Body of pancreas (tissue), 4 donors: ENCODE measurements at regions not wholly inside any gene's neighbourhood (a gene's known extent, or its start where the extent isn't known, plus 50 kb on each side); places are given as distances from the start of the nearest gene placed in this dataset.

Experiments
- ATAC-seq: fragments of 150-250 bp; one replicate; pipeline ENCODE4 v1.9.1; 2016
- DNase-seq, 4 donors: peaks; one replicate each; pipeline ENCODE4 v3.0.0-alpha.2; 2019
- H3K27ac ChIP-seq, 4 donors: fragments of 200-600 bp; sonication (generic); 1 replicate in 3 of 4; 2 replicates in 1 of 4; pipeline versions ENCODE4 v1.5.1 to v1.6.1; 2016 to 2019; ENCODE audit warnings: mild to moderate bottlenecking in 1 of 4, mixed read lengths in 1 of 4, moderate library complexity in 1 of 4
- H3K27me3 ChIP-seq, 2 donors: fragments of 200-600 bp; sonication (generic); one replicate each; pipeline ENCODE4 v1.6.0; 2016; ENCODE audit warnings: mild to moderate bottlenecking in 1 of 2
- H3K36me3 ChIP-seq, 2 donors: fragments of 200-600 bp; sonication (generic); replicated peaks in 1 of 2; 2 replicates each; pipeline ENCODE4 v1.5.1; 2016; ENCODE audit warnings: low read depth in 2 of 2; ENCODE audit not compliant: insufficient read depth in 1 of 2
- H3K4me1 ChIP-seq: fragments of 200-600 bp; sonication (generic); one replicate; pipeline ENCODE4 v1.6.0; 2016
- H3K4me3 ChIP-seq, 2 donors: fragments of 200-600 bp; sonication (generic); 1 replicate in 1 of 2; 2 replicates in 1 of 2; pipeline ENCODE4 v1.5.1; 2016 to 2019
- H3K9me3 ChIP-seq, 3 donors: fragments of 200-600 bp; sonication (generic); 1 replicate in 2 of 3; 2 replicates in 1 of 3; pipeline ENCODE4 v1.5.1; 2016
- CTCF ChIP-seq, 7 experiments: fragments of 450-650 bp in 4 of 7; fragments of 200-600 bp in 3 of 7; sonication (generic) in 3 of 7; IDR thresholded peaks; one replicate each; pipeline ENCODE4 v1.5.1; 2016 to 2019; ENCODE audit warnings: antibody characterized with exemption in 7 of 7
- POLR2A ChIP-seq, 3 donors: fragments of 450-650 bp; IDR thresholded peaks; one replicate each; pipeline ENCODE4 v1.6.1; 2016; ENCODE audit warnings: antibody characterized with exemption in 3 of 3, mild to moderate bottlenecking in 2 of 3
- WGBS, 2 donors: methylation state at CpG; one replicate each; pipeline ENCODE4 v1.1.5; 2017; 5-methylcytosine and 5-hydroxymethylcytosine counted together
- intact Hi-C: fragments of 100-400 bp; cut with DNase I; formaldehyde crosslinking; loops from one replicate; pipeline ENCODE4 v1.15.1; 2023

GRCh38 chrX:95612350-95612749 lies 1072.3 kb upstream of the DIAPH2 start:
- no peaks in the 10 kb centered on the region for H3K4me1 ChIP-seq
- TF ChIP-seq CTCF (IDR thresholded peaks at IDR 0.05) = no peak
- no peak for TF ChIP-seq POLR2A (IDR thresholded peaks at IDR 0.05)
- H3K27ac ChIP-seq = no peak overlapping the region
- 46 to 56% methylated on average over 2 of the region's 2 CpGs for WGBS, 2 donors
- no peaks in the 10 kb centered on the region for H3K9me3 ChIP-seq
- intact Hi-C loops = no loop called here
- H3K36me3 ChIP-seq = no peaks in the 10 kb centered on the region
- no peaks in the 10 kb centered on the region for H3K27me3 ChIP-seq
- no peak overlapping the region for H3K4me3 ChIP-seq
- DNase-seq (no peak), ATAC-seq (no peak)

GRCh38 chrX:95622200-95622599 lies 1062.4 kb upstream of the DIAPH2 start:
- Histone ChIP-seq H3K27me3 (no peaks in the 10 kb centered on the region), H3K9me3 (no peaks in the 10 kb centered on the region), H3K36me3 (no peaks in the 10 kb centered on the region), H3K4me1 (no peaks in the 10 kb centered on the region), H3K27ac (no peak overlapping the region), H3K4me3 (no peak overlapping the region)
- ATAC-seq = no peak
- WGBS, 2 donors = 33 to 56% methylated on average over 5 of the region's 5 CpGs
- DNase-seq = no peak
- intact Hi-C loops = no loop called here
- TF ChIP-seq CTCF (IDR thresholded peaks at IDR 0.05) (no peak), POLR2A (IDR thresholded peaks at IDR 0.05) (no peak)

- Histone ChIP-seq H3K36me3 (no peaks in the 10 kb centered on the region), H3K4me1 (no peaks in the 10 kb centered on the region), H3K27ac (no peak overlapping the region), H3K4me3 (no peak overlapping the region), H3K27me3 (no peaks in the 10 kb centered on the region), H3K9me3 (no peaks in the 10 kb centered on the region)
- DNase-seq (no peak), ATAC-seq (no peak)
- TF ChIP-seq POLR2A (IDR thresholded peaks at IDR 0.05) (no peak), CTCF (IDR thresholded peaks at IDR 0.05) (no peak)
- 25 to 36% methylated on average over 1 of the region's 1 CpG for WGBS, 2 donors
- intact Hi-C loops = no loop called here
Observed at GRCh38 chrX:95626748-95627147, 1057.9 kb upstream of the DIAPH2 start.

- Histone ChIP-seq H3K4me3 (no peak overlapping the region), H3K36me3 (no peaks in the 10 kb centered on the region), H3K27ac (no peak overlapping the region), H3K4me1 (no peaks in the 10 kb centered on the region), H3K27me3 (no peaks in the 10 kb centered on the region), H3K9me3 (no peaks in the 10 kb centered on the region)
- no peak for ATAC-seq
- DNase-seq = no peak
- WGBS, 2 donors = 52 to 75% methylated on average over 1 of the region's 1 CpG
- intact Hi-C loops = no loop called here
- no peak for TF ChIP-seq POLR2A (IDR thresholded peaks at IDR 0.05)
- TF ChIP-seq CTCF (IDR thresholded peaks at IDR 0.05) = no peak
Observed at GRCh38 chrX:95628796-95629195, 1055.8 kb upstream of the DIAPH2 start.

- no peaks in the 10 kb centered on the region for H3K4me1 ChIP-seq
- ATAC-seq = no peak
- 56 to 73% methylated on average over 2 of the region's 2 CpGs for WGBS, 2 donors
- intact Hi-C loops = no loop called here
- no peak for DNase-seq
- no peaks in the 10 kb centered on the region for H3K9me3 ChIP-seq
- TF ChIP-seq POLR2A (IDR thresholded peaks at IDR 0.05) (no peak), CTCF (IDR thresholded peaks at IDR 0.05) (no peak)
- no peak overlapping the region for H3K4me3 ChIP-seq
- H3K27me3 ChIP-seq = no peaks in the 10 kb centered on the region
- no peak overlapping the region for H3K27ac ChIP-seq
- no peaks in the 10 kb centered on the region for H3K36me3 ChIP-seq
Observed at GRCh38 chrX:95629737-95630136, 1054.9 kb upstream of the DIAPH2 start.
